Fibroblast of pulmonary artery (primary cell): ENCODE measurements at regions not wholly inside any gene's neighbourhood (a gene's known extent, or its start where the extent isn't known, plus 50 kb on each side); places are given as distances from the start of the nearest gene placed in this dataset.

Experiments used
- DNase-seq: peaks from one replicate; pipeline ENCODE4 v3.0.0-alpha.2; 2010; ENCODE audit warnings: low read depth
- H3K4me3 ChIP-seq: replicated peaks from 2 replicates; pipeline ENCODE4 v1.5.1; 2011; ENCODE audit warnings: low read depth, mild to moderate bottlenecking, control low read depth, low read length, moderate library complexity
- CTCF ChIP-seq: IDR thresholded peaks from 2 replicates; pipeline ENCODE4 v1.5.1; 2011; ENCODE audit warnings: mild to moderate bottlenecking, control low read depth, low read length, inconsistent platforms; ENCODE audit errors: missing control alignments

- DNase-seq: peak; percentile 73
Measured at GRCh38 chr18:59769129-59769865, 72.1 kb upstream of the CCBE1 start.

DNA sequence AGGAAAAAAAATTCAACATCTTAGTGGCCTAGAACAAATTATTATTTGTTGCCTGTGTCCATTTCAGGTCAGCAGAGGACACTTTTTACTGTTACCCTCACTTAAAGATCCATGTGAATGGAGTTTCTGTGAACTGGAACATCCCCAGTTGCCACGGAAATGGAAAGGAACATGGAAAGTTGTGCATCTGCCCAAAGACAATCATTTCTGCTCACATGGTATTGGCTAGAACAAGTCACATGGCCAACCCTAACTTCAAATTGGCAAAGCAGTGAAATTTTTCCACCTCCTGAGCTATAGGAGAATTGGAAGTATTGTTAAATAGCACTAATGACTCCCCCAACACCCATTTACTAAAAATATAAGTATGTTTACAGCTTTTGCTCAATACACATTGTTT is 71.2 kb upstream of the CCBE1 start:
- no peak for TF ChIP-seq CTCF
- H3K4me3 ChIP-seq: no peak overlapping the region
- DNase-seq: no peak

More at GRCh38 chr18:59769129-59769865, 72.1 kb upstream of the CCBE1 start:
- TF ChIP-seq CTCF: no peak
- H3K4me3 ChIP-seq: no peak overlapping the region

DNA sequence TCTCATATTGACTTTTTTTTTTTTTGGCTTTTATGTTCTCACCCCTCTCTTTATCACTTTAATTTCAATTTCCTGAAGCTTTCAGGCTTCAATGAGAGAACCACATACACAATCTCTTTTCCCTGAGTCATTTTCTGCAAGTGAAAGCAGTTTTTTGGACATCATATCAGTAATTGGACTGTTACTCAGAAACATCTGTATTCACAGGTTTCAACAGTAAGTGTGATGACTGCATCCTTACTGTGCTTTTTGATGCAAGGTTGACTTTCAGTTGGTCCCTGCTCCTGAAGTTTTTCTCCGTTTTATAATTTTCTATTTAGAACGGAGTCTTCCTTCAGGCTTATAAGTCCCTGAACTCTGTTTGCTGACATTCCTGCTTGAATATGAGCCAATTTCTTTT is 70.5 kb upstream of the CCBE1 start:
- TF ChIP-seq CTCF: no peak
- DNase-seq: peak; percentile 47
- H3K4me3 ChIP-seq: no peak overlapping the region

DNA sequence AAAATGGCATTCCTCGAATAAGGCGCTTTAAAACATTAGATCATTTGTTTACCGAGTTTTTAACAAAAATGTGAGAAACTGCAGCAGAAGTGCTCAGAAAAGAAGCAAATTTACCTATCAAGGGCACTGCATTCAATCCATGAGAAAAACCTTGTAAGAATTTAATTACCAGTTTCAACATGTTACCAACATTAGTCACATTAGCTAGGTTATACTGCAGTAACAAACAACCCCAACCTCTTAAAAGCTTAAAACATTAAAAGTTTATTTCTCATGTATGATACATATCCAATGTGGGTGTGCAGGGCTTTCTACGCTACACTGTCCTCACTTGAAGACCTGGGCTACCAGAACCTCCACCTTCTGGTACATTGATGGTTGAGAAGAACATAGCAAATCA is 68.1 kb upstream of the CCBE1 start:
- no peak for TF ChIP-seq CTCF
- no peak overlapping the region for H3K4me3 ChIP-seq
- DNase-seq: no peak

DNA sequence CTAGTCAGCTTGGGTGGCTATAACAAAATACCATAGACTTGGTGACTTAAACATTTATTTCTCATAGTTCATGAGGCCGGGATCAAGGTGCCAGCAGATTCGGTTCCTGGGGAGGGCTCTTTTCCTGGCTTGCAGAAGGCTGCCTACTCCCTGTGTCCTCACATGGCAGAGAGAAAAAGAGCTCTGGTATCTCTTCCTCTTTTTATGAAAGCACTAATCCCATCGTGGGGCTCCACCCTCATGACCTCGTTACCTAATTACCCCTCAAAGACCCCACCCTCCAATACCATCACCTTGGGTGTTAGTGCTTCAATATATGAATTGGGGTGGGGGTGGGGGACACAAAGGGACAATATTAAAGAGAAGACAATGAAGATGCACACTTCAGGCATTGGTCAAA is 67.1 kb upstream of the CCBE1 start:
- DNase-seq: no peak
- no peak for TF ChIP-seq CTCF
- no peak overlapping the region for H3K4me3 ChIP-seq

GRCh38 chr18:59763541-59764136 is 66.4 kb upstream of the CCBE1 start:
- DNase-seq: no peak
- H3K4me3 ChIP-seq: no peak overlapping the region
- no peak for TF ChIP-seq CTCF
